Mammary epithelial cell (primary cell): ENCODE measurements at regions not wholly inside any gene's neighbourhood (a gene's known extent, or its start where the extent isn't known, plus 50 kb on each side); places are given as distances from the start of the nearest gene placed in this dataset.

ENCODE experiments used
- EZH2 ChIP-seq: IDR thresholded peaks from 2 replicates; pipeline ENCODE4 v1.6.1; 2012; ENCODE audit warnings: low read length, inconsistent platforms, borderline replicate concordance
- TF ChIP-seq, protein P1 (sequence below), 2 donors: IDR thresholded peaks in 1 of 2; conservative IDR thresholded peaks in 1 of 2; 2 replicates each; pipeline ENCODE4 v1.5.1; 2011 to 2012; ENCODE audit warnings: inconsistent platforms in 2 of 2, low read length in 2 of 2, mild to moderate bottlenecking in 2 of 2, control low read depth in 1 of 2, low read depth in 1 of 2; ENCODE audit not compliant: insufficient read depth in 1 of 2; ENCODE audit errors: extremely low read depth in 1 of 2

GRCh38 chrX:43592597-43592996, 63.5 kb upstream of the MAOA start:
- TF ChIP-seq, protein P1, sequence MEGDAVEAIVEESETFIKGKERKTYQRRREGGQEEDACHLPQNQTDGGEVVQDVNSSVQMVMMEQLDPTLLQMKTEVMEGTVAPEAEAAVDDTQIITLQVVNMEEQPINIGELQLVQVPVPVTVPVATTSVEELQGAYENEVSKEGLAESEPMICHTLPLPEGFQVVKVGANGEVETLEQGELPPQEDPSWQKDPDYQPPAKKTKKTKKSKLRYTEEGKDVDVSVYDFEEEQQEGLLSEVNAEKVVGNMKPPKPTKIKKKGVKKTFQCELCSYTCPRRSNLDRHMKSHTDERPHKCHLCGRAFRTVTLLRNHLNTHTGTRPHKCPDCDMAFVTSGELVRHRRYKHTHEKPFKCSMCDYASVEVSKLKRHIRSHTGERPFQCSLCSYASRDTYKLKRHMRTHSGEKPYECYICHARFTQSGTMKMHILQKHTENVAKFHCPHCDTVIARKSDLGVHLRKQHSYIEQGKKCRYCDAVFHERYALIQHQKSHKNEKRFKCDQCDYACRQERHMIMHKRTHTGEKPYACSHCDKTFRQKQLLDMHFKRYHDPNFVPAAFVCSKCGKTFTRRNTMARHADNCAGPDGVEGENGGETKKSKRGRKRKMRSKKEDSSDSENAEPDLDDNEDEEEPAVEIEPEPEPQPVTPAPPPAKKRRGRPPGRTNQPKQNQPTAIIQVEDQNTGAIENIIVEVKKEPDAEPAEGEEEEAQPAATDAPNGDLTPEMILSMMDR (conservative IDR thresholded peaks at IDR 0.05 in 1 of 2, IDR thresholded peaks at IDR 0.05 in 1 of 2; ENCODE audit: extremely low read depth in 1 of 2, insufficient read depth in 1 of 2, low read depth in 1 of 2, low read length in 2 of 2) = no peak
- TF ChIP-seq EZH2 = no peak
